Cardiac muscle cell (in vitro differentiated cells and primary cell): ENCODE measurements at regions not wholly inside any gene's neighbourhood (a gene's known extent, or its start where the extent isn't known, plus 50 kb on each side); places are given as distances from the start of the nearest gene placed in this dataset.

Experiments used
- DNase-seq, 2 donors: peaks; one replicate each; pipeline versions ENCODE4 v3.0.0 to v3.0.0-alpha.2; 2010 to 2017; ENCODE audit warnings: low read depth in 1 of 2, low spot score in 1 of 2
- H3K27ac ChIP-seq: fragments of 200-600 bp; sonication (generic); 2 replicates; pipeline ENCODE4 v1.5.1; 2016
- H3K27me3 ChIP-seq: fragments of 200-600 bp; sonication (generic); 2 replicates; pipeline ENCODE4 v1.6.0; 2016; ENCODE audit warnings: control low read depth
- H3K36me3 ChIP-seq: fragments of 200-600 bp; sonication (generic); 2 replicates; pipeline ENCODE4 v1.5.1; 2016; ENCODE audit warnings: control low read depth
- H3K4me1 ChIP-seq: fragments of 200-600 bp; sonication (generic); 2 replicates; pipeline ENCODE4 v1.8.1; 2017; ENCODE audit warnings: low read depth, mild to moderate bottlenecking, mixed run types
- H3K4me3 ChIP-seq: fragments of 200-600 bp; sonication (generic); 2 replicates; pipeline ENCODE4 v1.5.1; 2016; ENCODE audit warnings: mild to moderate bottlenecking
- H3K9me3 ChIP-seq: fragments of 200-600 bp; sonication (generic); 2 replicates; pipeline ENCODE4 v1.5.1; 2017; ENCODE audit warnings: low read depth, mild to moderate bottlenecking, control low read depth
- CTCF ChIP-seq: IDR thresholded peaks from 2 replicates; pipeline ENCODE4 v1.5.1; 2012; ENCODE audit warnings: low read depth, mild to moderate bottlenecking, low read length

GRCh38 chr1:101399222-101399621 lies 162.4 kb downstream of the S1PR1 start:
- Histone ChIP-seq H3K4me3 (no peak overlapping the region), H3K27me3 (no peaks in the 10 kb centered on the region), H3K27ac (no peak overlapping the region), H3K4me1 (no peaks in the 10 kb centered on the region), H3K9me3 (no peaks in the 10 kb centered on the region), H3K36me3 (no peaks in the 10 kb centered on the region)
- TF ChIP-seq CTCF: no peak
- no peak for DNase-seq

- no peak overlapping the region for H3K27ac ChIP-seq
- no peaks in the 10 kb centered on the region for H3K27me3 ChIP-seq
- H3K4me3 ChIP-seq: no peak overlapping the region
- H3K9me3 ChIP-seq: no peaks in the 10 kb centered on the region
- no peaks in the 10 kb centered on the region for H3K36me3 ChIP-seq
- no peak for DNase-seq
- TF ChIP-seq CTCF: no peak
- H3K4me1 ChIP-seq: peaks cover 11% of the 10 kb centered on the region
Measured at GRCh38 chr1:101406271-101406670, 169.5 kb downstream of the S1PR1 start.

DNA sequence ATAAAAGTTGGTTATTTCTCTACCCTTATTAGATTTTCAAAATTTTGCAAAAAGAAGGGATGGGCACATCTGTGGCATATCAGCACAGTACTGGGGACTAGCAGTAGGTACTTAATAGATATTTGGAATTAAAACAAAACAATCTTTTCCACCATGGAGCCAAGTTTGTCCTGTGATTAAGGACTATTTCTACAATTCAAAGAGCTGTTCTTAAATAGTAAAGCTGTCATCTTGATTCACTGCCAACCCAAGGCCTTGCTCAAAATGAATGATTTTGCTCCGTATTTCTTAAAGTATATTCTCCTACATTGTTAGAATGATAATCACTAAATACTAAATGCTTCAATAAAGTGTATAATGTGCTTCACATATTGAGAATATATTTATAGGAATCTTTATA lies 169.9 kb downstream of the S1PR1 start:
- no peaks in the 10 kb centered on the region for H3K27me3 ChIP-seq
- no peak overlapping the region for H3K4me3 ChIP-seq
- H3K9me3 ChIP-seq: no peaks in the 10 kb centered on the region
- no peak for DNase-seq
- H3K36me3 ChIP-seq: no peaks in the 10 kb centered on the region
- TF ChIP-seq CTCF: no peak
- H3K27ac ChIP-seq: no peak overlapping the region
- H3K4me1 ChIP-seq: peaks cover 11% of the 10 kb centered on the region

DNA sequence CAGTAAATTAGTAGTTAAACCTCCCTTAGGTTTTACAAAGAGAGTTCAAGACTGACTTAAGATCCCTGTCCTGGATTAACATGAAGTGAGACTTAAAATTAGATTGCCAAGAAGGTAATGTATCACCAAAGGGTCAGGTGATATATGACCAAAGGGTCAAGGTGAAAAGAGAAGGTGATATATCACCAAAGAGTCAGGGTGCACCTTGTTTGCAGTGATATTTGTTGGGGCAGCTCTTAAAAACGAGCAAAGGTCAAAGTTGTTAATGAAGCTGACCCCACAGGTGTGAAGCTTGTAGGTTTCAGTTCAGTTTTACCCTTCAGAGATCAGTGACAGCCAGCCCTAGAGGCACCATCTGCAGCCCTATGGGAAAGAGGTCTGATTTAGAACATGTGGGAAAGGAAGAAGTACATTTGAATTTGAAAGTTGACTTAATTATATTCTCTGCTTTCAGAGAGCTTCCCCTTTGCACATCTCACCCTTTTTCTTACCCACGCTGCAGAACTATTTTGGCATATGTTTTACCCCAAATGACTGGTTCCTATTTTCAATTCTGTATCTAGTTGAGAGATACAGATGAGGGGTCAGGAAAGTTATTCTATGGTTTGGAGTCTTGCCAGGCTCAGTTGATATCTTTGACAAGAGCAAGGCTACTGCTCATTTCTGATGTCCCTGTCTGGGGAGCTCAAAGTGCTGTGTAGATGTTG lies 170.8 kb downstream of the S1PR1 start:
- no peaks in the 10 kb centered on the region for H3K9me3 ChIP-seq
- no peak for TF ChIP-seq CTCF
- H3K36me3 ChIP-seq: no peaks in the 10 kb centered on the region
- no peak for DNase-seq
- peaks cover 11% of the 10 kb centered on the region for H3K4me1 ChIP-seq
- no peaks in the 10 kb centered on the region for H3K27me3 ChIP-seq
- H3K27ac ChIP-seq: no peak overlapping the region
- no peak overlapping the region for H3K4me3 ChIP-seq

DNA sequence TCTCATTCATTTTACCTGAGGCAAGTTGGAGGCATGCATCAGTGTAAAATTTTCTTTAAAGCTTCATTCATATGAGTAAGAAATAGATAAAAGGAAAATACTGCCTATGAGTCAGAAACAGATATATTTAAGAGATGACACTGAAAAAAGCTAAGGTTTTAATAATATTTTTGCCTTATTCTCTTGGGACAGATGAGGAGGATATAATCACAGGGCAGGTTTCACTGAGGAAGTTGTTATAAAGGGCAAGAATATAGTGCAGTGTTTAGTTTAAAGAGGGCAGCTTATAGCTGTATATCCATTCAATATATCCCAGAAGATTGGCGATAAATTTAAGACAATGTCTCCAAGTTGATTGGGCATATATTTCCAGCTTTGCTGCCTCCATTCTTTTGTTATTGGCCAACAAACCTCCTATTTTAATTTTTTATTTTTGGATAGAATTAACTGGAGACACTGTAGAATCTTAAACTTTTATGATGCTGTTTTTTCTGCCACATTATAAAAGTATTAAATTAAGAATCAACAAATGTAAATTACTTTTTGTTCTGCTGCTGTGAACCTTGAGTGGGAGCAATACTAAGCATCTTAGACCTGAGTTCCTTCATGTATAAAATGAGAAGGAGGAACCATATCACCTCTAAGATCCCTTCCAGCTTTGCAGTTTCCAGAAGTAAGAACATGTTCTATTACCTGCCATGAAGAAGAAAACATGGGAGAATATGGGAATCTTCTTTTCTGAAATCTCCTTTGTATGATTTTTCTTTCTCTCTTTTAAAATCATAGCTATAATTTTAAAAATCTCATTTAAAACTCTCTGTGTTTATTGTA lies 171.6 kb downstream of the S1PR1 start:
- Histone ChIP-seq H3K4me1 (peaks cover 11% of the 10 kb centered on the region), H3K9me3 (no peaks in the 10 kb centered on the region), H3K27me3 (no peaks in the 10 kb centered on the region), H3K4me3 (no peak overlapping the region), H3K27ac (no peak overlapping the region), H3K36me3 (no peaks in the 10 kb centered on the region)
- no peak for TF ChIP-seq CTCF
- no peak for DNase-seq
